Transverse colon (tissue), 4 donors: ENCODE measurements at regions not wholly inside any gene's neighbourhood (a gene's known extent, or its start where the extent isn't known, plus 50 kb on each side); places are given as distances from the start of the nearest gene placed in this dataset.

ENCODE experiments used
- DNase-seq: peaks from one replicate; pipeline ENCODE4 v3.0.0-alpha.2; 2019
- H3K27ac ChIP-seq, 4 donors: fragments of 200-600 bp; sonication (generic); 2 replicates each; pipeline ENCODE4 v1.5.1; 2016 to 2018; ENCODE audit warnings: inconsistent platforms in 4 of 4
- H3K27me3 ChIP-seq: fragments of 200-600 bp; sonication (generic); 2 replicates; pipeline ENCODE4 v1.5.1; 2017; ENCODE audit warnings: inconsistent platforms
- H3K36me3 ChIP-seq, 4 donors: fragments of 200-600 bp; sonication (generic); 2 replicates each; pipeline ENCODE4 v1.5.1; 2017 to 2019; ENCODE audit warnings: inconsistent platforms in 4 of 4
- H3K4me1 ChIP-seq, 4 donors: fragments of 200-600 bp; sonication (generic); 2 replicates each; pipeline ENCODE4 v1.5.1; 2017 to 2020; ENCODE audit warnings: inconsistent platforms in 4 of 4
- H3K4me3 ChIP-seq, 4 donors: fragments of 200-600 bp; sonication (generic); 1 replicate in 1 of 4; 2 replicates in 3 of 4; pipeline versions ENCODE4 v1.5.1 to v1.6.1; 2017 to 2019; ENCODE audit warnings: inconsistent platforms in 4 of 4
- H3K9me3 ChIP-seq, 2 donors: fragments of 200-600 bp; sonication (generic); 2 replicates each; pipeline ENCODE4 v1.5.1; 2017 to 2019; ENCODE audit warnings: inconsistent platforms in 2 of 2
- EP300 ChIP-seq: sonication (generic); formaldehyde crosslinking; IDR thresholded peaks from one replicate; pipeline ENCODE4 v1.6.1; 2017; ENCODE audit warnings: antibody characterized with exemption, low read depth
- POLR2A ChIP-seq: fragments of 450-650 bp; IDR thresholded peaks from one replicate; pipeline ENCODE4 v1.6.1; 2016; ENCODE audit warnings: antibody characterized with exemption, mild to moderate bottlenecking, moderate library complexity
- POLR2AphosphoS5 ChIP-seq, 3 donors: sonication (generic); formaldehyde crosslinking; IDR thresholded peaks; one replicate each; pipeline ENCODE4 v1.6.1; 2016; ENCODE audit warnings: antibody characterized with exemption in 3 of 3
- WGBS, 2 donors: methylation state at CpG; one replicate each; pipeline ENCODE4 v1.1.5; 2018; ENCODE audit warnings: low coverage in 1 of 2; 5-methylcytosine and 5-hydroxymethylcytosine counted together
- in situ Hi-C, 4 donors: fragments of 200-750 bp; cut with MboI; loops; one replicate each; pipeline versions ENCODE4 v1.15.0 to v1.15.1; 2017; ENCODE audit warnings: low sequenced_read_pairs in 3 of 4, low pct_ligation_motif_present in 1 of 4, low pct_unique_long_range_greater_than_20kb in 1 of 4
- intact Hi-C: fragments of 100-400 bp; cut with DNase I; formaldehyde crosslinking; loops from one replicate; pipeline ENCODE4 v1.15.1; 2023; ENCODE audit warnings: low total_unique reads
- TF ChIP-seq, protein P1 (sequence below), 5 experiments: fragments of 200-600 bp in 3 of 5; fragments of 450-650 bp in 2 of 5; sonication (generic) in 3 of 5; IDR thresholded peaks; 1 replicate in 2 of 5; 2 replicates in 3 of 5; pipeline ENCODE4 v1.5.1; 2016 to 2017; ENCODE audit warnings: antibody characterized with exemption in 5 of 5, inconsistent platforms in 3 of 5, mild to moderate bottlenecking in 2 of 5, moderate library complexity in 1 of 5

DNA sequence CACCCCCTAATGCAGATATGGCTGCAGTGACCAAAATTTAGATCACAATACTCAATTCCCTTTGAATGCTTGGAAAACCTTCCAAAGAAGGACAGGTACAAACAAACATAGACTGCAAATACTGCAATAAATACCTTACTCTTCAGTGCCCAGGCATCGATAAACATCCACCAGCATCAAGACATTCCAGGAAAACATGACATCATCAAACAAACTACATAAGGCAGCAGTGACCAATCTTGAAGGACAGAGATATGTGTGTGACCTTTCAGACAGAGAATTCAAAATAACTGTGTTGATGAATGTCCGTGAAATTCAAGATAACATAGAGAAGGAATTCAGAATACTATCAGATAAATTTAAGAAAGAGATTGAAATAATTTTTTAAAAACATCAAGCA is 488.6 kb downstream of the TLR4 start:
- no peak for DNase-seq
- Histone ChIP-seq H3K36me3 (no peaks in the 10 kb centered on the region), H3K4me1 (no peaks in the 10 kb centered on the region), H3K4me3 (no peak overlapping the region), H3K27ac (no peak overlapping the region), H3K27me3 (no peaks in the 10 kb centered on the region), H3K9me3 (no peaks in the 10 kb centered on the region)
- in situ Hi-C loops: no loop called here
- TF ChIP-seq, protein P1, sequence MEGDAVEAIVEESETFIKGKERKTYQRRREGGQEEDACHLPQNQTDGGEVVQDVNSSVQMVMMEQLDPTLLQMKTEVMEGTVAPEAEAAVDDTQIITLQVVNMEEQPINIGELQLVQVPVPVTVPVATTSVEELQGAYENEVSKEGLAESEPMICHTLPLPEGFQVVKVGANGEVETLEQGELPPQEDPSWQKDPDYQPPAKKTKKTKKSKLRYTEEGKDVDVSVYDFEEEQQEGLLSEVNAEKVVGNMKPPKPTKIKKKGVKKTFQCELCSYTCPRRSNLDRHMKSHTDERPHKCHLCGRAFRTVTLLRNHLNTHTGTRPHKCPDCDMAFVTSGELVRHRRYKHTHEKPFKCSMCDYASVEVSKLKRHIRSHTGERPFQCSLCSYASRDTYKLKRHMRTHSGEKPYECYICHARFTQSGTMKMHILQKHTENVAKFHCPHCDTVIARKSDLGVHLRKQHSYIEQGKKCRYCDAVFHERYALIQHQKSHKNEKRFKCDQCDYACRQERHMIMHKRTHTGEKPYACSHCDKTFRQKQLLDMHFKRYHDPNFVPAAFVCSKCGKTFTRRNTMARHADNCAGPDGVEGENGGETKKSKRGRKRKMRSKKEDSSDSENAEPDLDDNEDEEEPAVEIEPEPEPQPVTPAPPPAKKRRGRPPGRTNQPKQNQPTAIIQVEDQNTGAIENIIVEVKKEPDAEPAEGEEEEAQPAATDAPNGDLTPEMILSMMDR (IDR thresholded peaks at IDR 0.05): no peak
- no peak for TF ChIP-seq POLR2AphosphoS5 (IDR thresholded peaks at IDR 0.05)
- TF ChIP-seq POLR2A: no peak
- TF ChIP-seq EP300: no peak
- intact Hi-C loops: no loop called here
- WGBS, 2 donors: 78 to 79% methylated on average over 2 of the region's 2 CpGs

DNA sequence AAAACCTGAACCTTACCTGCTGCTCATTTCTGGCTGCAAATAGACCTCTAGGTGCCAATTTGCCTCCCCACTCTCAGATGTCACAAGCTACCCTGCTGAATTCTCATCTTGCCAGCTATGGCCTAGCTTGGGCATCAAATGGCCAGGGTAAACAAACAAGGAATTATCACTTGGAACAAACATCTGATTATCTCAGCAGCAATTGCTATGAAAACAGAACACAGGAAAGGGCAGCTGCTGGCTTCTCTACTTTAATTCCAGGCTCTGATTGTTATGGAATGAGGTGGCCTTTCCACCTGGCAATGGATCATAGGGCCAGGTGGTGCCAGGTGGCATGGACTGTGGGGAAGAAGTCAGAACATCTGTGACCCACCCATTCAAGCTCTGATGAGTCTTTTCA is 505.1 kb downstream of the TLR4 start:
- Histone ChIP-seq H3K4me1 (no peaks in the 10 kb centered on the region), H3K9me3 (no peaks in the 10 kb centered on the region), H3K27ac (no peak overlapping the region), H3K4me3 (no peak overlapping the region), H3K27me3 (no peaks in the 10 kb centered on the region), H3K36me3 (no peaks in the 10 kb centered on the region)
- TF ChIP-seq POLR2A: no peak
- TF ChIP-seq, protein P1 (IDR thresholded peaks at IDR 0.05): no peak
- TF ChIP-seq EP300: no peak
- TF ChIP-seq POLR2AphosphoS5 (IDR thresholded peaks at IDR 0.05): no peak
- DNase-seq: no peak
- intact Hi-C loops: no loop called here
- in situ Hi-C loops: no loop called here

DNA sequence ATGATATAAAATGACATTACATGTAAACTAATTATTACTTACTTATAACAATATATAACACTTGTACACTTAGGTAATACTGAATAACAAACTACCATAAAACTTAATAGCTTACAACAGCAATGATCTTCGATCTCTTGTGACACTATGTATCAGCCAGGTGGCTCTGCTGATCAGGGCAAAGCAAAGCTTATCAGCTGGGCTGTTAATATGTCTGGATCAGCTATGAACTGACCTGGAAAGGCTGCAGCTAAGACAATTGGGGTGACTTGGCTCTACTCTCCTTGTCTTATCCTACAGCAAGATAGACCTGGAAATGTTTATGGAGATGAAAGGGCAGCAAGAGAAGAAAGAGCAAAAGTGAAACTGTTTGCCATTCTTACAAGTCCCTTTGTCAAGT is 511.3 kb downstream of the TLR4 start:
- 46% methylated on average over 1 of the region's 1 CpG; no CpG with 5 or more reads in 1 of the 2 donors for WGBS, 2 donors
- intact Hi-C loops: loop anchor here (5.0 kb wide), 1 partner anchor 1687 kb away; no protein-coding TSS in a partner anchor
- no peak overlapping the region for H3K27ac ChIP-seq
- H3K4me3 ChIP-seq: no peak overlapping the region
- no peaks in the 10 kb centered on the region for H3K4me1 ChIP-seq
- DNase-seq: no peak
- H3K36me3 ChIP-seq: no peaks in the 10 kb centered on the region
- TF ChIP-seq, protein P1 (IDR thresholded peaks at IDR 0.05): no peak
- no peak for TF ChIP-seq EP300
- TF ChIP-seq POLR2A: no peak
- TF ChIP-seq POLR2AphosphoS5 (IDR thresholded peaks at IDR 0.05): no peak
- no peaks in the 10 kb centered on the region for H3K27me3 ChIP-seq
- H3K9me3 ChIP-seq: no peaks in the 10 kb centered on the region
- in situ Hi-C loops: no loop called here

DNA sequence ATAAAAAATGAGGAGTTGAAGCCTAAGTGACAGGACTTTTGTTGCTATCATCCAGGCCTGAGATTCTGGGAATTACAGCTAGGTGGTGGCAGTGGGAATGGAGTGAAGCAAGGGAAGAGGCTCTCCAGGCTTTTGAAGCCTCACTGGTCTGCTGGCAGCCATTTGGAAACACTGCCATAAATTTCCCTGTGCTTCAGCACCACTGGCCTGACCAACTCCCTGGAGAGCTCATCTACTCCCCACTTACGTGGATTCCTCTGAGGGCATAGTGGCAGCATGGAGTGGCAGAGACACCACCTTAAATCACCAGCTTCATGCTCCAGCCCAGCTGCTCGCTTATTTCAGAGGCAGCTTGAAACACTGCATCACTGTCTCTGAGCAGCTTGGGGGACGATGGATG is 518.2 kb downstream of the TLR4 start:
- no peak for DNase-seq

More for the DNA sequence above, 518.2 kb downstream of the TLR4 start:
- WGBS, 2 donors: 45 to 79% methylated on average over 2 to 3 of the region's 3 CpGs
- no peak overlapping the region for H3K27ac ChIP-seq
- H3K27me3 ChIP-seq: no peaks in the 10 kb centered on the region
- no peaks in the 10 kb centered on the region for H3K36me3 ChIP-seq
- intact Hi-C loops: no loop called here
- no peaks in the 10 kb centered on the region for H3K9me3 ChIP-seq
- TF ChIP-seq POLR2A (no peak), POLR2AphosphoS5 (IDR thresholded peaks at IDR 0.05) (no peak), EP300 (no peak)
- TF ChIP-seq, protein P1 (IDR thresholded peaks at IDR 0.05): no peak
- H3K4me3 ChIP-seq: no peak overlapping the region
- in situ Hi-C loops: no loop called here
- no peaks in the 10 kb centered on the region for H3K4me1 ChIP-seq
